ENCODE measurements at regions not wholly inside any gene's neighbourhood (a gene's known extent, or its start where the extent isn't known, plus 50 kb on each side); places are given as distances from the start of the nearest gene placed in this dataset.

GRCh38 chr1:232728507-232729263, 76.5 kb upstream of the MAP10 start:
- BruUV-seq (replicated peaks): no TSS peak
- ChIA-PET CTCF (no interaction called here), POLR2A (ENCODE audit: unreplicated experiment) (interaction anchor here (0.5 kb wide), 1 partner anchor 334 kb away, joined by 3 read pairs; no protein-coding TSS in a partner anchor)
- Histone ChIP-seq H3K4me2 (ENCODE audit: low read length) (no peak overlapping the region), H2AFZ (ENCODE audit: low read length) (no peak overlapping the region), H4K20me1 (ENCODE audit: low read length) (no peaks in the 10 kb centered on the region), H3K9me3 (ENCODE audit: low read length) (no peaks in the 10 kb centered on the region), H3K4me3 (ENCODE audit: low read length) (no peak overlapping the region), H3K9ac (ENCODE audit: low read length) (no peak overlapping the region), H3K79me2 (ENCODE audit: low read length) (no peaks in the 10 kb centered on the region), H3K36me3 (ENCODE audit: low read depth, low read length) (no peaks in the 10 kb centered on the region), H3K9me2 (replicated peaks; ENCODE audit: low read length) (no peaks in the 10 kb centered on the region), H3K27ac (ENCODE audit: low read length) (no peak overlapping the region), H3K27me3 (ENCODE audit: low read length) (no peaks in the 10 kb centered on the region), H3K4me1 (ENCODE audit: insufficient read depth, low read length) (peaks cover 17% of the 10 kb centered on the region), H3F3A (ENCODE audit: low read length, unreplicated experiment) (peaks cover 9% of the 10 kb centered on the region)
- intact Hi-C loops (cut with micrococcal nuclease): no loop called here
- no peak for TF ChIP-seq EZH2 (IDR thresholded peaks at IDR 0.05; ENCODE audit: low read length, unreplicated experiment)
- TF ChIP-seq CTCF (conservative IDR thresholded peaks at IDR 0.05; ENCODE audit: low read depth, low read length): no peak
- TF ChIP-seq EZH2phosphoT487 (IDR thresholded peaks at IDR 0.05; ENCODE audit: borderline replicate concordance, low read length): no peak
- ATAC-seq (no peak), DNase-seq (no peak)

- DNase-seq (no peak), ATAC-seq (no peak)
- H2AFZ ChIP-seq (ENCODE audit: low read length): no peak overlapping the region
- no peaks in the 10 kb centered on the region for H3K79me2 ChIP-seq (ENCODE audit: low read length)
- intact Hi-C loops (cut with micrococcal nuclease): no loop called here
- no peaks in the 10 kb centered on the region for H3K4me1 ChIP-seq (ENCODE audit: insufficient read depth, low read length)
- no peak overlapping the region for H3K9ac ChIP-seq (ENCODE audit: low read length)
- no peaks in the 10 kb centered on the region for H4K20me1 ChIP-seq (ENCODE audit: low read length)
- H3K27me3 ChIP-seq (ENCODE audit: low read length): no peaks in the 10 kb centered on the region
- no peaks in the 10 kb centered on the region for H3F3A ChIP-seq (ENCODE audit: low read length, unreplicated experiment)
- H3K36me3 ChIP-seq (ENCODE audit: low read depth, low read length): no peaks in the 10 kb centered on the region
- POLR2A ChIA-PET (ENCODE audit: unreplicated experiment): no interaction called here
- CTCF ChIA-PET: no interaction called here
- H3K27ac ChIP-seq (ENCODE audit: low read length): no peak overlapping the region
- TF ChIP-seq CTCF (conservative IDR thresholded peaks at IDR 0.05; ENCODE audit: low read depth, low read length) (no peak), EZH2 (IDR thresholded peaks at IDR 0.05; ENCODE audit: low read length, unreplicated experiment) (no peak), EZH2phosphoT487 (IDR thresholded peaks at IDR 0.05; ENCODE audit: borderline replicate concordance, low read length) (no peak)
- H3K4me2 ChIP-seq (ENCODE audit: low read length): no peak overlapping the region
- BruUV-seq (replicated peaks): no TSS peak
- H3K9me3 ChIP-seq (ENCODE audit: low read length): no peaks in the 10 kb centered on the region
- no peaks in the 10 kb centered on the region for H3K9me2 ChIP-seq (replicated peaks; ENCODE audit: low read length)
- no peak overlapping the region for H3K4me3 ChIP-seq (ENCODE audit: low read length)
Measured at GRCh38 chr1:232732344-232732910, 72.8 kb upstream of the MAP10 start.

GRCh38 chr1:232737917-232738316, 67.3 kb upstream of the MAP10 start:
- CTCF ChIA-PET: no interaction called here
- intact Hi-C loops (cut with micrococcal nuclease): no loop called here
- H2AFZ ChIP-seq (ENCODE audit: low read length): no peak overlapping the region
- POLR2A ChIA-PET (ENCODE audit: unreplicated experiment): no interaction called here
- no peak overlapping the region for H3K4me3 ChIP-seq (ENCODE audit: low read length)
- H3K79me2 ChIP-seq (ENCODE audit: low read length): no peaks in the 10 kb centered on the region
- no peaks in the 10 kb centered on the region for H3K27me3 ChIP-seq (ENCODE audit: low read length)
- no peaks in the 10 kb centered on the region for H3K9me2 ChIP-seq (replicated peaks; ENCODE audit: low read length)
- no peak overlapping the region for H3K27ac ChIP-seq (ENCODE audit: low read length)
- BruUV-seq (replicated peaks): no TSS peak
- no peaks in the 10 kb centered on the region for H3K36me3 ChIP-seq (ENCODE audit: low read depth, low read length)
- ATAC-seq (no peak), DNase-seq (no peak)
- no peaks in the 10 kb centered on the region for H3F3A ChIP-seq (ENCODE audit: low read length, unreplicated experiment)
- no peak for TF ChIP-seq EZH2 (IDR thresholded peaks at IDR 0.05; ENCODE audit: low read length, unreplicated experiment)
- TF ChIP-seq CTCF (conservative IDR thresholded peaks at IDR 0.05; ENCODE audit: low read depth, low read length): no peak
- no peak for TF ChIP-seq EZH2phosphoT487 (IDR thresholded peaks at IDR 0.05; ENCODE audit: borderline replicate concordance, low read length)
- H3K9me3 ChIP-seq (ENCODE audit: low read length): no peaks in the 10 kb centered on the region
- H4K20me1 ChIP-seq (ENCODE audit: low read length): no peaks in the 10 kb centered on the region
- H3K4me1 ChIP-seq (ENCODE audit: insufficient read depth, low read length): no peaks in the 10 kb centered on the region
- H3K9ac ChIP-seq (ENCODE audit: low read length): no peak overlapping the region
- H3K4me2 ChIP-seq (ENCODE audit: low read length): no peak overlapping the region
